BJ (cell line): ENCODE measurements at regions not wholly inside any gene's neighbourhood (a gene's known extent, or its start where the extent isn't known, plus 50 kb on each side); places are given as distances from the start of the nearest gene placed in this dataset.

Experiments used
- CTCF ChIA-PET: fragments of 350-600 bp; formaldehyde crosslinking; extraction: SDS; loops from one replicate; lab custom pipeline; 2021; ENCODE audit warnings: antibody characterized with exemption, inconsistent platforms; lab: Yijun Ruan, JAX
- POLR2A ChIA-PET: fragments of 300-600 bp; sonication (Branson Sonifier 250); formaldehyde crosslinking; extraction: SDS; loops from one replicate; lab custom pipeline; 2021; ENCODE audit warnings: antibody characterized with exemption; lab: Charles Lee
- DNase-seq: peaks from one replicate; pipeline ENCODE4 v3.0.0-alpha.2; 2011; ENCODE audit warnings: low read depth
- H3K27me3 ChIP-seq: 2 replicates; pipeline ENCODE4 v1.6.0; 2011; ENCODE audit warnings: low read length; ENCODE audit not compliant: control insufficient read depth, insufficient read depth
- H3K36me3 ChIP-seq: 2 replicates; pipeline ENCODE4 v1.5.1; 2011; ENCODE audit warnings: low read length; ENCODE audit not compliant: control insufficient read depth, insufficient read depth
- H3K4me3 ChIP-seq: 2 replicates; pipeline ENCODE4 v1.5.1; 2011; ENCODE audit warnings: low read depth, mild to moderate bottlenecking, control low read depth, low read length
- TF ChIP-seq, protein P1 (sequence below): IDR thresholded peaks from 2 replicates; pipeline ENCODE4 v1.5.1; 2011; ENCODE audit warnings: low read depth, mild to moderate bottlenecking, control low read depth, inconsistent platforms, low read length, moderate library complexity; ENCODE audit not compliant: insufficient read depth

DNA sequence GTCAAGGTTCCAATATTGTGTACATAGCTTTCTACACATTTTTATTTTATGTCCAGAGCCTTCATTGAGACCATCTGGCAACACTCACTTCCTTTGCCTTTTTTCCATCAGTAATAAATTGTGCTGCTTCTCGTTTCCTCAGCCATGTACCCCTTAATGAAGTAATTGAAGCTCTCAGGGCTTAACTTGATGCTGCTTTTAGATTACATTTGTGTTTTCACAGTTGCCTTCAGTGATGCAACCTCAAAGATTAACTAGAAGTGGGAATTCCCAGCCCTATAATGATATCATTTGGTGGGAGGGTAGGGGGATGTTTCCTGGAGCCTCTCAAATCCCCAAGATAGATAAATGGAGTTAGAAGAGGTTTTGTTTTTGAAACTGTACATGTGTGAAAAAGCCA lies 80.2 kb upstream of the KRR1 start:
- Histone ChIP-seq H3K36me3 (no peaks in the 10 kb centered on the region), H3K27me3 (no peaks in the 10 kb centered on the region), H3K4me3 (no peak overlapping the region)
- DNase-seq: no peak
- CTCF ChIA-PET: interaction anchor here (0.8 to 1.8 kb wide), 3 partner anchors 9 to 31 kb away, joined by 3 to 4 read pairs (median 3); no protein-coding TSS in a partner anchor
- TF ChIP-seq, protein P1, sequence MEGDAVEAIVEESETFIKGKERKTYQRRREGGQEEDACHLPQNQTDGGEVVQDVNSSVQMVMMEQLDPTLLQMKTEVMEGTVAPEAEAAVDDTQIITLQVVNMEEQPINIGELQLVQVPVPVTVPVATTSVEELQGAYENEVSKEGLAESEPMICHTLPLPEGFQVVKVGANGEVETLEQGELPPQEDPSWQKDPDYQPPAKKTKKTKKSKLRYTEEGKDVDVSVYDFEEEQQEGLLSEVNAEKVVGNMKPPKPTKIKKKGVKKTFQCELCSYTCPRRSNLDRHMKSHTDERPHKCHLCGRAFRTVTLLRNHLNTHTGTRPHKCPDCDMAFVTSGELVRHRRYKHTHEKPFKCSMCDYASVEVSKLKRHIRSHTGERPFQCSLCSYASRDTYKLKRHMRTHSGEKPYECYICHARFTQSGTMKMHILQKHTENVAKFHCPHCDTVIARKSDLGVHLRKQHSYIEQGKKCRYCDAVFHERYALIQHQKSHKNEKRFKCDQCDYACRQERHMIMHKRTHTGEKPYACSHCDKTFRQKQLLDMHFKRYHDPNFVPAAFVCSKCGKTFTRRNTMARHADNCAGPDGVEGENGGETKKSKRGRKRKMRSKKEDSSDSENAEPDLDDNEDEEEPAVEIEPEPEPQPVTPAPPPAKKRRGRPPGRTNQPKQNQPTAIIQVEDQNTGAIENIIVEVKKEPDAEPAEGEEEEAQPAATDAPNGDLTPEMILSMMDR: no peak
- POLR2A ChIA-PET: no interaction called here

DNA sequence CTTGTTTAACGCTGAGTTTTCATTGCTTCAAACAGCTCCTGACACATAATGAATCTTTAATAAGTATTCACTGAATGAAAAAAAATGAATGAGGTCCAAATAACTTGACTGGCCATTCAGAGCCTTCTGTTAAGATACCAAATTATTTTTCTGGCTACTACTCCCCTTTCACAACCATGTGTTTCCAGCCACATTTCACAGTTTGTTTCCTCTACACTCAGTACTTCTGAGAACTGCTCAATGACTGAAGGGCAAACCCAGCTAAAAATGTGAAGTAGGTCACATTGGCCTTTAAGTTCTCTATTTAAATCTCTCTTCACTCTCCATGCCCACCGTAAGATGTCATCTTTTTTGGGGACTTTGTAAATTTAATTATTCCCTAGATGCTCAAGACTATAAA lies 78.4 kb upstream of the KRR1 start:
- POLR2A ChIA-PET: no interaction called here
- Histone ChIP-seq H3K36me3 (no peaks in the 10 kb centered on the region), H3K27me3 (no peaks in the 10 kb centered on the region), H3K4me3 (no peak overlapping the region)
- TF ChIP-seq, protein P1: no peak
- CTCF ChIA-PET: interaction anchor here (0.6 to 1.0 kb wide), 2 partner anchors 16 to 33 kb away, joined by 3 to 4 read pairs; no protein-coding TSS in a partner anchor
- DNase-seq: no peak

DNA sequence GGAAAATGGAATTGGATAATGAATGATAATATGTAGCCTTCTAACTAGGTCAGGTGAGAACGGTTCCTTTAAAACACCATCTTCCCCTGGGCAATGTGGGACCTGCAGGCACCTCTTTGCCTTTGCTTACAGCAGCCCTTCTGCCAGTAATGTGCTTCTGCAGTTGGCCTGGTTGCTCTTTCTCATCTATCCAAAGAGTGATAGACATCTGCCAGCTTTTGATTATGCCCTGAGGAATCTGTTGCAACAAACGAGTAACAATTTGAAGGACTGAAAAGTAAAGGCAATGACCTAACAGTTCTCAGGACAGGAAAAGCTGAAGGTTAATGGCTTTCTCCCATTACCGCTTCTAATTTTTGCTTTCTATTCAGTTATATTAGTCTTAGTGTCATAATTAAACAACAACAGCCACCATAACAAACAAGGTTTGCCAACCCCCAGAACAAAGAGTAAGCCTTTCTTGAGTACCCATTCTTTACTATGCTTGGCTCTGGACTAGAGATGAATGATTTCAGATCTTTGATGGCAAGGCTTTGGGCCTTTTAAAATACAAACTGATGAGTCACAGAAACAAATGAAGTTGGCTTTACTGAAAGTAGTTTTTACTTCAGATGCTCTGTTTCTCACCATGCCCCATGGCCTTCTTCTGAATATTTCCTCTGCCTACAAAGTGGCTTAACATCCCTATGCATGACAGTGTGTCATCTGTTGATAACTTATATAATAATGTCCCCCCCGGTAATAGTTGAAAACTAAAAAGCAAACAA lies 76.1 kb upstream of the KRR1 start:
- Histone ChIP-seq H3K4me3 (no peak overlapping the region), H3K36me3 (no peaks in the 10 kb centered on the region), H3K27me3 (no peaks in the 10 kb centered on the region)
- ChIA-PET POLR2A (no interaction called here), CTCF (interaction anchor here (0.9 kb wide), 1 partner anchor 84 kb away, joined by 3 read pairs; no protein-coding TSS in a partner anchor)
- TF ChIP-seq, protein P1: no peak
- no peak for DNase-seq

- Histone ChIP-seq H3K27me3 (no peaks in the 10 kb centered on the region), H3K4me3 (no peak overlapping the region), H3K36me3 (no peaks in the 10 kb centered on the region)
- CTCF ChIA-PET: interaction anchor here (1.0 to 1.2 kb wide), 2 partner anchors 9 to 69 kb away, joined by 3 read pairs; no protein-coding TSS in a partner anchor
- DNase-seq: peak; percentile 58
- TF ChIP-seq, protein P1: no peak
- POLR2A ChIA-PET: interaction anchor here (0.6 to 0.9 kb wide), 2 partner anchors 86 to 682 kb away, joined by 3 read pairs; no protein-coding TSS in a partner anchor
These were observed 73.9 kb upstream of the KRR1 start for GRCh38 chr12:75585330-75585729.

- ChIA-PET CTCF (no interaction called here), POLR2A (no interaction called here)
- H3K4me3 ChIP-seq: no peak overlapping the region
- no peak for DNase-seq
- H3K36me3 ChIP-seq: no peaks in the 10 kb centered on the region
- TF ChIP-seq, protein P1: no peak
- no peaks in the 10 kb centered on the region for H3K27me3 ChIP-seq
These were observed 71.9 kb upstream of the KRR1 start for GRCh38 chr12:75583355-75583754.
